AML-193 (cell line): ENCODE measurements at regions not wholly inside any gene's neighbourhood (a gene's known extent, or its start where the extent isn't known, plus 50 kb on each side); places are given as distances from the start of the nearest gene placed in this dataset.
"Not testable (repeated sequence)": the region's sequence is repeated elsewhere in the genome, so short reads cannot be mapped to it uniquely, and the experiment has no call there.

ENCODE experiments used
- DNase-seq, 2 experiments: peaks; one replicate each; lab custom pipeline; 2025; lab: John Stamatoyannopoulos, UW

GRCh38 chr5:166856791-166857190 lies 1434.7 kb upstream of the WWC1 start:
- DNase-seq: no peak

- DNase-seq: no peak
Observed at GRCh38 chr5:166860426-166860825, 1431.0 kb upstream of the WWC1 start.

DNA sequence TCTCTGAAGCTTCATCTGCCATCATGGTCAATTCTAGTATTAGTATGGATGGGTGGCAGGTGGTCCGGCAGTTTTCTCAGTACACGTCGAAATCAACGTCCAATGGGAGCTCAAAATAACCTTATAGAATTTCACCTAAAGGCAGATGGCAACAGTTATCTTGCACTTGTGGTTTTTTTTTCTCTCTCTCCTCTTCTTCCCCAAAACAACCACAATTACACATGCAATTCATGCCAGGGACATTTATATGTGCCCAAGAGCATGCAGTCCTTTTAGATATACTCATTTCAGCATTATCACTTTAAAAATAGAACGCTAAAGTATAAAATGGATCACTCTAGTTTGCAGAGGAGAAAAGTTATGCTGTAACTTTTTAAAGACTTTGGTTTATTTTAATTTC lies 1428.9 kb upstream of the WWC1 start:
- no peak for DNase-seq

- no peak for DNase-seq
Observed at GRCh38 chr5:166865206-166865605, 1426.2 kb upstream of the WWC1 start.

GRCh38 chr5:166880456-166880855 lies 1411.0 kb upstream of the WWC1 start:
- DNase-seq: no peak

- DNase-seq: no peak
Observed at GRCh38 chr5:166881802-166882201, 1409.6 kb upstream of the WWC1 start.

- no peak for DNase-seq
Observed at GRCh38 chr5:166883016-166883415, 1408.4 kb upstream of the WWC1 start.

GRCh38 chr5:166898166-166898565 lies 1393.3 kb upstream of the WWC1 start:
- DNase-seq: no peak

DNA sequence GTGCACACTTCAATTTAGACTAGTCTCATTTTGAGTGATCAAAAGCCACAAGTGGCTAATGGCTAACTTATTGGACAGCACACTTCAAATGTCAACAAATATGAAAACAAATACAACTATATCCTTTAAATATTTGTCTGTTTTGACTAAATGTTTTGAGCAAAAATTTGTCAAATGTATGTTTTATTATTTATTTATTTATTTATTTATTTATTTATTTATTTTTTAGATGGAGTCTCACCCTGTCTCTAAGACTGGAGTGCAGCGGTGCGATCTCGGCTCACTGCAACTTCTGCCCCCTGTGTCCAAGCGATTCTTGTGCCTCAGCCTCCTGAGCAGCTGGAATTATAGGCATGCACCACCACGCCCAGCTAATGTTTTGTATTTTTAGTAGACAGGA lies 1392.1 kb upstream of the WWC1 start:
- DNase-seq: no peak

DNA sequence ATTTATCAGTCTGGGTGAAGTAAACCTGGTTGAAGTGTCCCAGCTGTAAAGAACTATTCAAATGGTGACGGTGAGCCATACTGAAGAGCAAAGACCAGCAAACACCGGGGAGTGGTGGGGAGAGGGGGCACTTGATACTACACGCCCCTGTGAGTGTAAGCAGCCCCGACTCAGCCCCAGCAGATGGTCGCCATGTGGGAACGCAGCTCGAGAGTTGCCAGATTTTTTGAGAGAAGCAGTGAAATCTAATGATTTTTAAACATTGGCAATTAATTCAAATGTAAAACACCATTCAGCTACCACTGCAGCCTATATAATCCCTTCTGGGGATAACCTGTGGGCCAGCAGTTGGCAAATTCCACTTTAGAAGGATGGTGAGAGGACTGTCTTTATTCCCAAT lies 1386.9 kb upstream of the WWC1 start:
- no peak for DNase-seq

GRCh38 chr5:166906991-166907713 lies 1384.3 kb upstream of the WWC1 start:
- DNase-seq: no peak

GRCh38 chr5:166909040-166909439 lies 1382.4 kb upstream of the WWC1 start:
- no peak for DNase-seq

GRCh38 chr5:166909926-166910325 lies 1381.5 kb upstream of the WWC1 start:
- DNase-seq: no peak

- no peak for DNase-seq
Observed at GRCh38 chr5:166910995-166911394, 1380.5 kb upstream of the WWC1 start.

GRCh38 chr5:166916021-166916420 lies 1375.4 kb upstream of the WWC1 start:
- DNase-seq: no peak

- no peak for DNase-seq
Observed at GRCh38 chr5:166926138-166926537, 1365.3 kb upstream of the WWC1 start.

GRCh38 chr5:166926806-166927475 lies 1364.5 kb upstream of the WWC1 start:
- not testable (repeated sequence) for DNase-seq

DNA sequence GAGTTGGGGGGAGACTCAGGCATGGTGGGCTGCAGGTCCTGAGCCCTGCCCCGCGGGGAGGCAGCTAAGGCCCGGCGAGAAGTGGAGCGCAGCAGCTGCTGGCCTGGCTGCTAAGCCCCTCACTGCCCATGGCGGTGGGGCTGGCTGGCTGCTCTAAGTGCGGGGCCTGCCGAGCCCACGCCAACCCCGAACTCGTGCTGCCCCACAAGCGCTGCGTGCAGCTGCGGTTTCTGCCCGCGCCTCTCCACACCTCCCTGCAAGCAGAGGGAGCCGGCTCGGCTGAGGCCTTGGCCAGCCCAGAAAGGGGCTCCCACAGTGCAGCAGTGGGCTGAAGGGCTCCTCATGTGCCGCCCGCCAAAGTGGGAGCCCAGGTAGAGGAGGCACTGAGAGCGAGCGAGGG lies 1355.1 kb upstream of the WWC1 start:
- DNase-seq: no peak

GRCh38 chr5:166938071-166938470 lies 1353.4 kb upstream of the WWC1 start:
- DNase-seq: no peak

- no peak for DNase-seq
Observed at GRCh38 chr5:166942948-166943347, 1348.5 kb upstream of the WWC1 start.

DNA sequence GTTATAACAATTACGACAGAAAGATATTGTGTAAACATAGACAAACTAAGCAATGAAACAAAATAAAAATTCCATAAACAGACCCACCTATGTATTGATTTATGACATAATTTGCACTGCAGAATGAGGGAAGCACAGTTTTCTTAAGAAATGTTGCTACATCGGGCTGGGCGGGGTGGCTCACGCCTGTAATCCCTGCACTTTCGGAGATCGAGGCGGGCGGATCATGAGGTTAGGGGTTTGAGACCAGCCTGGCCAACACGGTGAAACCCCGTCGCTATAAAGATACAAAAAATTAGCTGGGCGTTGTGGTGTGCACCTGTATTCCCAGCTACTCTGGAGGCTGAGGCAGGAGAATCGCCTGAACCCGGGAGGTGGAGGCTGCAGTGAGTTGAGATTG lies 1344.4 kb upstream of the WWC1 start:
- DNase-seq: no peak

- DNase-seq: no peak
Observed at GRCh38 chr5:166948679-166949078, 1342.8 kb upstream of the WWC1 start.

GRCh38 chr5:166952048-166952447 lies 1339.4 kb upstream of the WWC1 start:
- DNase-seq: no peak

- DNase-seq: no peak
Observed at GRCh38 chr5:166957782-166958181, 1333.7 kb upstream of the WWC1 start.
